GM12872 (cell line): ENCODE measurements at regions not wholly inside any gene's neighbourhood (a gene's known extent, or its start where the extent isn't known, plus 50 kb on each side); places are given as distances from the start of the nearest gene placed in this dataset.

Experiments
- CTCF ChIP-seq: IDR thresholded peaks from 3 replicates; pipeline ENCODE4 v1.5.1; 2011; ENCODE audit warnings: low read depth, mild to moderate bottlenecking, low read length, moderate library complexity; ENCODE audit not compliant: insufficient read depth

- no peak for TF ChIP-seq CTCF
Observed at GRCh38 chr2:221958224-221958623, 340.6 kb downstream of the PAX3 start.

GRCh38 chr2:221948076-221948475, 350.7 kb downstream of the PAX3 start:
- no peak for TF ChIP-seq CTCF

GRCh38 chr2:221943076-221943810, 355.6 kb downstream of the PAX3 start:
- TF ChIP-seq CTCF, result no peak

GRCh38 chr2:221931251-221931991, 359.3 kb upstream of the EPHA4 start:
- no peak for TF ChIP-seq CTCF

GRCh38 chr2:221929259-221929658, 357.2 kb upstream of the EPHA4 start:
- TF ChIP-seq CTCF, result no peak

GRCh38 chr2:221926327-221926726, 354.2 kb upstream of the EPHA4 start:
- TF ChIP-seq CTCF, result no peak

- no peak for TF ChIP-seq CTCF
Observed at GRCh38 chr2:221924576-221924975, 352.5 kb upstream of the EPHA4 start.
